ENCODE measurements at regions not wholly inside any gene's neighbourhood (a gene's known extent, or its start where the extent isn't known, plus 50 kb on each side); places are given as distances from the start of the nearest gene placed in this dataset.
"Not testable (repeated sequence)": the region's sequence is repeated elsewhere in the genome, so short reads cannot be mapped to it uniquely, and the experiment has no call there.

DNA sequence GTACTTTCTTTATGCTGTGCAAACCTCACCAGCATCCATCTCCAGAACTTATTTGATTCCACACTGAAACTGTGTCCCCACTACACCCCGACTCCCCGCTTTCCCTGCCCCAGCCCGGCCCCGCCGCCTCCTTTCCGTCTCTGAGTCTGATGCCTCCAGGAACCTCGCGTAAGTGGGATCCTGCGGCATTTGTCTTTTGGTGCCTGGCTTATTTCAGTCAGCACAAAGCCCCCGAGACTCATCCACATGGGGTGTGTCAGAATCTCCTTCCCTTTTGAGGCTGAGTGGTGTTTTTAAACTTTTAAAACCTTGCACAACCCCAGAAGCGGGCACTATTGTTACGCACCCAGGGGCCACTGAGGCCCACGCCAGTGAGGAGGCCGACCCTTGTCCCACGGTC lies 214.4 kb downstream of the BANP start:
- DNase-seq = not testable (repeated sequence)

DNA sequence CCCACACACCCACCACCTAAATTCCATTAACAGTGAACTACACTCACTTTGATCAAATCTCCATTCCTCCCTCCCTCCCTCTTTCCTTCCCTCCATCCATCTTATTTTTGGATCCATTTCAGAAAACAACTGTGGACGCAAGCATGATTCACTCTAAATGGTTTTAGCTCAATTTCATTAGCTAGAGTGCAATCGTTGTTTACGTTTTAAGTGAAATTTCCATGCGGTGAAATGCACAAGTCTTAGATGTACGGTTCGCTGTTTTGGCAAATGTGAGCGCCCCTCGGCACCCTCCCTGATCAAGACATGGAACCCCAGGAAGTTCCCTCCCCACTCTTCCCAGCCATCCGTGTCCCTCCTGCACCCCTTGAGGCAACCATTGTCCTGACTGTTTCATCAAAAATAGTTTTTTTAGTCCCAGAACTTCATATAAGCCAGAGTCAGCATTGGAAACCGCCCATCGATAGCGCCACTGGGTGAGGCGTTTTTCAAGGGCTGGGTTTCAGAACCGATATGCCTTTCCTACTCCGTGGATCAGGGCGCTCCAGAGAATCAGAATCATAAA lies 215.1 kb downstream of the BANP start:
- not testable (repeated sequence) for DNase-seq

DNA sequence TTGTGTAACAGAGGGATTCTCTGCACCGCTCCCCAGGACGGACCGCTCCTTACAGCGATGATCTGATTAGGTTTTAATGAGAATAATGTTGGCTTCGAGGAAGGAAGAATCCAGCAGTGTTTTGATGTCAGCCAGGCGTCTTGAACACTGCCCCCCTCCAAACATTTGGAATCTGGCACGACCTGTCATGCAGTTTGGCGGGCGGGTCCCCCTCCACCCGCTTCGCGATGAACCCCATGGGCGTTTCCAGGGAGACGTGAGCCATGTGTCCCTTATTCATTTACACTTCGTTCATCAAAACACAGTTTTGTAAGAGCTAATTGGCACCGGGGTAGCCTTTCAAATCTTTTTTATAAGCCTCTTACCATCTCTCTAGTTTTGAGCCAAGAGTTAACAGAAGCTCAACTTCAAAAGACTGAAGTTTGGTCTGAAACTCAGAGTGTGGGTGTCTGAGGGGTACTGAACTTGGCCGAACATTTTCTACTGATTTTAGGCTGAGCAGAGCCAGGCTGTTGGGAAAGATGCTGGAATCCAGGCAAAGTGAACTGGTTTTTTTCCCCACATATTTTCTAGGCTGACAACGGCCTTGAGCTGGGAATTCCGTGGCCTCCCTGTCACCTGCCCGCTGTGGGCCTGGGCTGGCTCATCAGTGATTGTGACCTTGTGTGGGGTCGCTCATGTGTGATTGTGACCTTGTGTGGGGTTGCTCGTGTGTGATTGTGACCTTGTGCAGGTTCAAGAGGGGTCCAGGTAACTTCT lies 214.8 kb upstream of the ZNF469 start:
- DNase-seq = not testable (repeated sequence)

DNA sequence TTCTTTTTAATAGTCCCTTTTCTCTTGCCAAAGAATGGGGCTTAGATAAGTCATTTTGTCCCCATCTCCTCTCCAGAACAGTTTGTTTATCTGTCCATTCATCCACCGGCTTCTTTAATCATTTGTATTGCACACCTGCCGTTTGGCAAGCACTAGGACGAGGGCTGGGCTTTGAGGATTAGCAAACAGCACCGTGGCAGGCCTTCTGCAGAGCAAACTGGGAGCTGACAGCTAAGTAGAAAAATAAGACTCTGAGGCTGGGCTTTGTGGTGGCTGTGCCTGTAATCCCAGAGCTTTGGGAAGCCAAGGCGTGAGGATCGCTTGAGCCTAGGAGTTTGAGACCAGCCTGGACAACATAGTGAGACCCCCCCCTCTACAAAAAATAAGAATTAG lies 214.2 kb upstream of the ZNF469 start:
- not testable (repeated sequence) for DNase-seq

DNA sequence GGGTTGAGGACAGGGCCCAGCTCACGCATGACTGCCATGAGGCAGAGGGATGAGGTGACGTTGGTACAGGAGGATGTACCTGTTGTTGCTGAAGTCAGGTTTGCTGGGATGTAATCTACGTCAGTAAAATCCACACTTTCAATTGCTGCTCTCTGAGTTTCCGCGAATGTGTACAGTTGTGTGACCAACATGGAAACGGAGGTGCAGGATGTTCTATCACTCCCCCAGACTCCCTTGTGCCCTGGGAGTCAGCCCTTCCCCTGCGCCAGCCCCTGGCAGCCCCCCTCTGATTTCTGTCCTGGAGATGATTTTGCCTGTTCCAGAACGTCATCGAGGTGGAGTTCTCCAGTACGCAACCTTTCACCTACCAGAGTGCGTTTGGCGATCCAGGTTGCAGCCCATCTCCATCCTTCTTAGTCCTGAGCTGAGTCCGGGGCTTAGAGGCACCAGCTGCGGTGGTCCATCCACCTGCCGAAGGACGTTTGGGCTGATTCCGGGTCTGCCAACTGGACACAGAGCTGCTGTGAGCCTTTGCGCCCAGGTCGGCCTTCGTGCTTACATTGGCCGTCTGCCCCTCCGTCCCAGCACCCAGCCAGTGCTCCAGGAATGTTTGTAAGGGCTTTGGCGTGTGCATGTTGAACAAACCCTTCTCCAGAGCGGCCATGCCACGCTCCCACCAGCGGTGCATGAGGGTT lies 213.5 kb upstream of the ZNF469 start:
- not testable (repeated sequence) for DNase-seq

DNA sequence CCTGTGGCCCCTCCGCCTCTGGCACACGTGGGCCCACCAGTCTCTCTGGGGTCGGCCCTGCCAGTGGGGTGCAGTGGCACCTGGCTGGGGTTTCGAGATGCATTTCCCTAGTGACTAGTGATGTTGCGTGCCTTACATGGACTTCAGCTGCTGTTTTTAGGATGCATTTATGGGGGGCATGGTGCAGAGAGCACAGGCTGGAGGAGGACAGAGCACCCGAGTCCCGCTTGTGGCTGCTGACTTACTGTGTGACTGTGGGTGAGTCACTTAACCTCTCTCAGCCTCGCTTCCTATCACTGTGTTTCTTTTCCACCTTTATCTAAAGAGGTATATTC lies 213.0 kb upstream of the ZNF469 start:
- not testable (repeated sequence) for DNase-seq

DNA sequence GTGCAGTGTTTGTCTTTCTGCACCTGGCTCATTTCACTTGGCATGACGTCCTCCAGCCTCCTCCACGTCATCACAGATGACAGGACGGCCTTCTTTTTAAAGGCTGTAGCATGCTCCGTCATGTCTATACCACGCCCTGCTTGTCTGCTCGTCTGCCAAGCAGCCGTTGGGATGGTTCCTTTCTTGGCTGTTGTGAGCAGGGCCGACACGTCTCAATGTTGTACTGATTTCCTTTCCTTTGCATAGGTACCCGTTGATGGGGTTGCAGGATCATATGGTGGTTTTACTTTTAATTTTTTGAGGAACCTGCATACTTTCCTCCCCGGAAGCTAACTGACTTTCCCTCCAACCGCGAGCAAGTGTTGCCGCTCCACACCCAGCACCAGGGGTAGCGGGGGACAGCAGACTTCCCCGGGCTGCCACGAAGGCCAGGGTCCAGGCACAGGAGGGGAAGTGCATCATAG lies 212.2 kb upstream of the ZNF469 start:
- no peak for DNase-seq

DNA sequence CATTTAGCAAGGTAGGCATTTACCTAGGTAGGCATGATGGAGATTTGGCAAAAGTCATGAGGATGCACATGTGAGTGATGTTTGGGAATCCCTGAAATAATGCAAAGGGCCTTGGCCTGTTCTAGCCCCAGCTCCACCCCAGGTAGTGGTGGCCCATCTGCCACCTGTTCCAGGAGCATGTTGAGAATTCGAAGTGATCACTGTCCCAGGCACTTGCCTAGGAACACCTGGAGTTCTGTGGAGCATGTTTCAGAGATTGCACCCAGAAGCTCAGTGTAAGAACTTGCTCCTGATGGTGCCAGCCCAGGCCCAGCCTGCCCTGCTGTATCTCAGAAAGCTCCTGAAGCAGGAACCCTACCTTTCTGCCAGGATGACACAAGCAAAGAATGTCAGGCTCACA lies 211.6 kb upstream of the ZNF469 start:
- DNase-seq = not testable (repeated sequence)

DNA sequence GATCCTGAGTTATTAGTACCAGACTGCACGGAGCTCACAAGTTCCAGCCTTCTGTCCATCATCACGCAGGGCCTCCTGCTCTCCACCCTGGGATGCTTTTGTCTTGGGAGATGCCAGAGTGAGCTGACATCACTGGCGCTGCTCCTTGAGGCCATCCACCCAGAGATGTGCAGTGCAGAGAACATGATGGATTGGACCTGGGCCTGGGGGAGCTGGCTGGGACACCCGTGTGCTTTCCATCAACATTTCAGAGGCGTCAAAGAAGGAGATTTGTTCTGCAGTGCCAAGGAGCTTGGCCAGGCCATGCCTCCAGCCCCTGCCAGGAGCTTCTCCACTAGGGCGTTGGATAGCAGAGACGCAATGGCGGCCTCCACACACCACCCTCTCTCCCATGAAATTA lies 206.6 kb upstream of the ZNF469 start:
- DNase-seq = not testable (repeated sequence)

DNA sequence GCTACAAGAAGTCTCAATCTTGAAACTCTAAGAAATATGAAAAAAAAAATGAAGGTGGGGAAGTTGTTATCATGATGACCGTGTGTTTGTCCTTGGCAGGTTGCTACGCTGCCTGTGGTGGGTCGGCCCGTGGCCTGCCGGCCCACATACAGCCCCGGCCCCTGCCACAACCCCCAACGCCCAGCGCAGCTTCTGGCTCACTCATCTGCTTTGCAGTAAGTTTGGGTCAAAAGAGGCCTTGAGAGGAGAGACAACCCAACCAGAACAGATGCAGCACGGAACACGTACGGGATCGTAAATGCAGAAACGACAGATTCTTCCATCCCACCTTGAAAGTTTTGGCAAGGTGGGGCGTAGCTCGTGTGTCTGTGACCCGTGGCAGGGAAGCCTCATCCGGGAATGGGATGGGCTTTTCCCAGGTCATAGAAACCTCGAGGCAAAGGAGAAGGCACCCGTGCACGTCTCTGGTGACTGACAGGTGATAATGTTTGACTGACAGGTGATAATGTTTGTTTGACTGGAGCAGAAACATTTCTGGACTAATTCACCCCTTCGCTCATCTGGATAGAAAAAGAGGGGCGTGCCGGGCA lies 206.1 kb upstream of the ZNF469 start:
- DNase-seq = not testable (repeated sequence)

DNA sequence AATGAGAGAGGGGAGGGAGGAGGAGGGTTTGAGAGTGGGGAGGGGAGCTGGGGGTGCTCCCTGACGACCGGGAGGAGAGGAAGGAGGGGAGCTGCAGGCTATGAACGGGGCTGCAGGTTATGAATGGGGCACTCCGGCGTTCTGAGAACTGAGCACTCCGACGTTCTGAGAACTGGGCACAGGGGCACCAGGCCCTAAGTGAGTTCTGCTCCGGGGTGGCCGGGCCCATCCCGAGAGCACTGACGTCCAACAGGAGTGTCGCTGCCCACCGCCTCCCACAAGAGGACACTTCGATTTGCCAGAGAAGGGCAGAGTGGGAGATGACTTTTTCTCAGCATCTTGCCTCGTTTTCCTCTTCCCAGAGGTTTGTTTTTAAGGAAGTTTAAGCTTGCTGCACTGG lies 204.5 kb upstream of the ZNF469 start:
- not testable (repeated sequence) for DNase-seq

DNA sequence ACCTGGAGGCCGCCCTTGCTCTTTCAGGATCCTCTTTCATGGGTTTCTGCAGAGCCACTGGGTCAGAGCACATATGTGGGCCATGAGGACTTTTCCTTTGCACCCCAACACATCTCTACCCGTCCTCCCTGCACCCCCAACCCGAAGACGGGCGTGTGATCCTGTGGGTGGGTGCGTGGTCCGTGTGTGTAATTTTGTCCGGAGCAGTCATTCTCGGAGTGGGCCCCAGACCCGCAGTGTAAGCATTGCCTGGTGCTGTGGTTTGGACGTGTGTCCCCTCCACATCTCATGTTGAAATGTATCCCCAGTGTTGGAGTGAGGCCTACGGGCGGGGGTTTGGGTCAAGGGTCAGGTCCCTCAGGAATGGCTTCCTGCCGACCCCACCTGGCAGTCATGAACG lies 203.9 kb upstream of the ZNF469 start:
- not testable (repeated sequence) for DNase-seq

DNA sequence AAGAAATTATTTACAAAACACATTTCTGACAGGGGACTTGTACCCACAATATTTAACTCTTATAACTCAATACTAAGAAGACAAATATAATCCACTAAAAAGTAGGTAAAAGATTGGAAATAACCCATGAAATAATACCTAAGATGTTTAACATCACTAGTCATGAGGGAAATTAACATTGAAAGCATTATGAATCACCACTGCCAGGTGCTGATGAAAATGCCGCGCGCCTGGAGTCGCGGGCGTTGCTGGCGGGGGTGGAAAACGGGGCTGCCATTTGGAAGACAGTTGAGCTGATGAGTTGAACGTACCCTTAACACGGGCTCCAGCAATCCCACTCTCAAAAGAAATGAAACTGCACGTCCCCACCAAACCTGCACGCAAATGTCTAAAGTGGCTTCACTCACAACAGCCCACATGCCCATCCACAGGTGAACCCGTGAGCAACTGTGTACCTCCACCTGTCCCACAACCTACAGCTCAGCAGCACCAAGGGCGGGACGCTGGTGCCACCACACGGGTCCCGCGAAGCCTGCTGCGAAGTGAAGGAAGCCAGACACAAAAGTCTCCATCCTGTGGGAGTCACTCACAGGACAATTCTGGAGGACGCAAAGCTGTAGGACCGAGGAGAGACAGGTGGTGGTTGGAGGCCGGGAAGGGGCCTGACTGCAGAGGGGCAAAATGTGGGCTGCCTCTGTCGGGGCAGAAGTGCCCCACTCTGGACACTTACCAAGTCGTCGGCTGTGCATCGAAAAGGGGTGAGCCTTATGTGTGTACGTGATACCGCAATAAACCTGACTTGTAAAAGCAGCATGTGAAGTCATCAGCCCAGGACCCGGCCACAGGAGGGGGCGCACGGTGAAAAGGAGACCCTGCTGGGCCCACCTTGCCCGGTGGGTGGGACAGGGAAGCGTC lies 199.5 kb upstream of the ZNF469 start:
- DNase-seq = not testable (repeated sequence)

DNA sequence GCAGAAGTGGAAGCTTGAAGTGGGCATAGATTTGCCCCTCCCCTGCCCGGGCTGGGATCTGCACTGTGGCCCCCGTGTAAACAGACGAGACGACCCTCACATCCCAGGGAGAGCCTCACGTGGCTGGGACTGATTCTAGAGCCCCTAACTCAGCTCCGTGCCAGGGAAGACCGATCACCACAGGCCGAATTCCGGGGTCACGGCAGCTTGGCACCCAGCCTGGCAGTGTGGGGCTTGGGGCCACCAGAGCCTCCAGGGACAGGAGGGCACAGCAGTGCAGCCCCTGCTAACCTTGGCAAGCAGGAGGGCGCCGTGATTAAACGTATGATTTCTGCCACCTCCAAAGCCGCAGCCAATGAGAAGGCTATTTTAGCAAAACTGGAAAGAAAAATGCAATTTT lies 198.7 kb upstream of the ZNF469 start:
- not testable (repeated sequence) for DNase-seq

DNA sequence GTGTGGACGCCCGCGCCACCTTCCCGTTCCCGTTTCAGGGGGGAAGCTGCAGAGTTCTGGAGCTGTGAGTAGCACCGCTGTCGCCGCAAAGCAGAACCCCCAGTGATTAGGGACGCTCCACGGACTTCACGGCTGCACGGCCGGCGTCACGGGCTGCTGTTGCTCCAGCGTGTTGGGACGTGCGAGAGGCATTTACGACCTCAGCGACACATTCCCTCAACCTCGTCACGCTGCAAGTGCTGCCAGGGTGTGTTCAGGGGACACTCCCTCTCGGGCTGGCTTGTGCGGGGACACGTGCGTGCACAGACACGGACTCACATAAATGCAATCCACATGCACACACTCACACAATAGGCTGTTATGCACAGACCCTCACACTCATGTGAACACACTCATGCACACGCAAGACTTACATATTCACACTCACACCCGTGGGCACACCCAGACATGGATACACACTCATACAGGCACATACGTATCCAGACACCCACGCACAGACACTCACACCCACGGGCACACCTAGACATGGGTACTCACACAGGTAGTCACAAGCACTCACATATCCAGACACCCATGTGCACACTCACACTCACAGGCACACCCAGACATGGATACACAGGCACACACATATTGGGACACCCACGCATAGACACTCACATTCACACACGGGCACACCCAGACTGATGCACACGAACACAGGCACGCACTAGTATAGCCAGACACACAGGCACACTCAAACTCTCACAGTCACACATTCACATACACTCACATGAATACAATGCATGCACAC lies 198.0 kb upstream of the ZNF469 start:
- DNase-seq = not testable (repeated sequence)

DNA sequence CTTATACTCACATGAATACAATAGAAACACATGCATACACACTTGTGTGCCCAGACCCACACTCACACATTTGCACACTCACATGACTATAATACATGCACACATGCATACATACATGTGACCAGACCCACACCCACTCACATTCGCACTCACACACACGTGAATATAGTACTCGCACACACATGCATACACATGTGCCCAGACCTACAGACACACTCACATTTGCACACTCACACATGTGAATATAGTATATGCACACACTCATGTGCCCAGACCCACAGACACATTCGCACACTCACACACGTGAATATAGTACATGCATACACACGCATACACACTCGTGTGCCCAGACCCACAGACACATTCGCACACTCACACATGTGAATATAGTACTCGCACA lies 197.4 kb upstream of the ZNF469 start:
- not testable (repeated sequence) for DNase-seq

DNA sequence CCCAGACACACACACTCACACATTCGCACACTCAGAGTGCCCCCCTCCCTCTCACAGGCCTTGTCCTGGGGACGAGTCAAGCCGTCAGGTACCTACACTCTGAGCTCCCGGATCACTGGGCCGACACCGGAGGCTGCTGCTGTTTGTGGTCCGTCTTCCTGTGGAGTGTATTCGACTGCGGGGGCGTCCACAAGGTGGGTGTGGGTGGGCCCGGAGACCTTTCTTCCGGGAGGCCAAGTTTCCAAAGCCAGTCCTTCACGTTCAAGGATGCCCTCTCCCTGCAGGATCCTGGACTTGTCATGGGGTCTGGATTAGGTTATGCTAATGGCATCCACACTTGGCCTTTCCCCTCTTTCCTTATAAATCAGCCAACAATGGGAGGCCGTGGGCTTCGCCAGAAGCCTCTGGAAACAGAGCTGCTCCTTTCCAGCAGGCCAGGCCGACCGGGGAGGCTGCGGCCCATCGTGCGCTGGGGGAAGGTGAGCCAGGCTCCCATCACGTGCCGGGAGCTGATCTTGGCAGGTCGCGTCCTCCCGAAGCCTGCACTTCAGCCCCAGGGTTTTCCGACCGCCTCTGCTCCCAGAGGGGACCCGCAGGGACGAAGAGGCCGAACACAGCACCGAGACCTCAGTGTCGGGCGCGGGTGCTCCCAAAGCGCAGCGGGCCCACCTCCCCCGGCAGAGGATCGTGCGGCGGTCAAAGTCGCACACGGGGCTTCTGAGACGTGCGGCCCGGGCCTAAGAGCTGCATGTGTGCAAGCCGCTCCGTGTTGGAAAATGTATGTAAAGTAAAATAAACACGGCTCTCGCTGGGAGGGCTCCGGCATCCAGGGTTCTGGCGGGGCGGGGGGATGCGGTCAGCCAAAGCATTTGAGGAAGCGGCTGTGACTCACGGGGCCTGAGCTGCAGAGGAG lies 196.5 kb upstream of the ZNF469 start:
- not testable (repeated sequence) for DNase-seq

DNA sequence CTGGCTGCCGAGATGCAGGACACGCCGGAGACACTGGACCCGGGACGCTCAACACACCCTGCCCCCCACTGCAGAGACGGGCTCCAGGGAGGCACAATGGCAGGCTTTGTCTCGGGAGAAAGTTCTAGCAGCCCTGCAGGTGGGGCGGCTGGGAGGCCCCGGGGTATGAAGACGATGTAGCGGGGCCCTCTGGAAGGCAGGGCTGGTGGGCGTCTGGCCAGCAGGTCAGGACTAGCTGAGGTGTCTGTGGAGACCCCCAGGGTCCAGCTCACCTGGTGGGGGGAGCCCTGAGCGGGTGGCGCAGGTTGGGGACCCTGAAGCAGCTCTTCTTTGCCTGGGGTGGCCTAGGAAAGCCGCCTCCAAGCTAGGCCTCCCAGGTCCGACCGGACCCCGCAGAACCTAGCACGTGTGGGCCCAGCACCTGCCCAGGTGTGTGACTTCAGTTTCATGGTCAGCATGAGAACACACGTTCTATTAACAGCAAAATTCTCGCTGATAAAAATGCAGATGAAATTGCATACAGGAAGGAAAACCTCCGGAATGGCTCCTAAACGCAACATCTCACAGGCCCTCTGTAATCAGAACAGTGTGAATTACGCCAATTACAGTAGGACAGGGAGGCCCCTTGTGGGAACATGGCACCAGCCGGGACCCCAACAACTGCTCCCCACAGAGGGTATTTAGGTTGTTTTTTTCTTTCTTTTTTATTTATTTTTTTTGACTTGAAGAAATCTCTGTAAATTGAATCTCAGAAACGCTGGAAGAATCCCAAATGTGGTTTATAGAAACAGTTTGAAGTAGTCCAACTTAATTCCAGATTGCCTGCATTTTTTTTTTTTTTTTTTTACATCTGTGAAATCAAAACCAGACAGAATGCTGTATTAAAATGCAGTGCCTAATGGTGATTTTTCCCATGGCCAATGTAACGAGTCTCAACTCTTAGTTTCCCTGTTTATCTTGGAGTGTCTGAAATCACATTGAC lies 195.6 kb upstream of the ZNF469 start:
- DNase-seq = not testable (repeated sequence)

DNA sequence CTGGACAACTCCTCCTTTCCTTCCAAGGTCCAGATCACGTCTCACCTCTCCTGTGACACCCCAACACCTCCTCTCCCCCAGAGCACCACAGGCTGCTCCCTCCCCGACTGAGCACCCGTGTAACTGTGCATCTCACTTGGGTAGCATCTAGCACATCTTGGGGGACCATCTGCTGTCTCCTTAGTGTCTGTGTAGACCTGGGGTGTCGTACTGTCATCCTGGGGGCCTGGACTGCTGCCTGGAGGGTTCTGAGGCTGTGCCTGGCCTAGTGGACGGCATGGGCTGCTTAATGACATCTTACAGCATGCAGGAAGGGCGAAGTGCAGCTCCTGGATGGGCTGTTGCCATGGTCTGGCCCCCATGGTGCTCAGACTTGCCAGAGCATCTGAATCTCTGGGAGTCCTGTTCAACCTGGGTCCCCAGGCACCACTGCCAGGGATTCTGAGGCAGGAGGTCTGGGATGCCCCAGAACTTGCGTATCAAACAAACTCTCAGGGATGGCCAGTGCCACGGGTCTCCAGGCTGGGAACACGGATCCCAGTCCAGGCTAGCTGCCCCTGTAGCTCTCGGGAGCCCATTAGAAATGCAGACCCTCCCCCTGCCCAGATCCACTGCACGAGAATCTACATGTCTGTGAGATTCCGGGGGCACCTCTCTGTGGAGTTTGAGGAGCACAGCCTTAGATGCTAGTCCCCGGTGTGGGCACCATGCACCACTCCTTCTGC lies 194.4 kb upstream of the ZNF469 start:
- DNase-seq = not testable (repeated sequence)
